ELR (cell line): ENCODE measurements at regions not wholly inside any gene's neighbourhood (a gene's known extent, or its start where the extent isn't known, plus 50 kb on each side); places are given as distances from the start of the nearest gene placed in this dataset.
"Not testable (repeated sequence)": the region's sequence is repeated elsewhere in the genome, so short reads cannot be mapped to it uniquely, and the experiment has no call there.

Experiments
- DNase-seq: peaks from one replicate; pipeline ENCODE4 v3.0.0-alpha.2; 2015; ENCODE audit warnings: low read depth

GRCh38 chr11:116698080-116698479, 74.7 kb downstream of the BUD13 start:
- DNase-seq, result no peak

- DNase-seq, result no peak
Observed at GRCh38 chr11:116697639-116698038, 75.1 kb downstream of the BUD13 start.

DNA sequence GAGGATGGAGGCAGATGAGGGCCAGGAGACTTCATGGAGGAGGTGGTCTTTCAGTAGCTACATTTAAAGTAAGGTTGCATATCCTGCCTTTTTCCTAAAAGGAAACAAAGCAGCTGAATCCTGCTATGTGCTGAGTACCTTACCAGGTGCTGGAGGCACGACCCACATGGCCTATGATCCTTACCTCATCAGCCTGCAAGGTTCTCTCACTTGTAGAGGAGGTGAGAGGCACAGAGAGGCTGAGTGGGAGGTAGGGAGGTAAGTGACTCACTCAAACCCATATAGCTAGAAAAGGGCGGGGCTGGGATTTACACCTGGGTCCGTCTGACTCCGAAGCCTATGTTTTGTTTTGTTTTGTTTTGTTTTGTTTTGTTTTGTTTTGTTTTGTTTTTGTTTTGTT, 75.8 kb downstream of the BUD13 start:
- no peak for DNase-seq

- peak; percentile 19 for DNase-seq
Observed at GRCh38 chr11:116696381-116696941, 76.3 kb downstream of the BUD13 start.

- no peak for DNase-seq
Observed at GRCh38 chr11:116695657-116696254, 77.0 kb downstream of the BUD13 start.

GRCh38 chr11:116694815-116695590, 77.8 kb downstream of the BUD13 start:
- DNase-seq, result no peak

DNA sequence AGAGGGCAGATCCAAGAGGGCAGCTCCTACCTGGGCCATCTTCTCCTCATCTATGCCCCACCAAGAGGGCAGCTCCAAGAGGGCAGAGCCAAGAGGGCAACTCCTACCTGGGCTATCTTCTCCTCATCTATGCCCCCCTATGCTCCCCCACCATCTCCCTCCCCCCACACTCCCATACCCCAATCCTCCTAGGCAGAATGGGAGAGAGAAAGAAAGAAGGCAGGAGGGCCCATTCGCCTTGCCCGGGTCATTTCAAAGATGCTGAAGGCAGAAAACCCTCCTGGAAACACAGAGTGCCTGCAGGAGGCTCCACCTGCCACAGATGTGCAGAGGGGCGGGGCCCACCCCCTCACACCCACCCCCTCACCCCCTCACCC, 78.5 kb downstream of the BUD13 start:
- no peak for DNase-seq

GRCh38 chr11:116693593-116694348, 79.0 kb downstream of the BUD13 start:
- DNase-seq, result no peak

- DNase-seq, result no peak
Observed at GRCh38 chr11:116693102-116693570, 79.7 kb downstream of the BUD13 start.

- DNase-seq, result no peak
Observed at GRCh38 chr11:116692318-116693101, 80.3 kb downstream of the BUD13 start.

DNA sequence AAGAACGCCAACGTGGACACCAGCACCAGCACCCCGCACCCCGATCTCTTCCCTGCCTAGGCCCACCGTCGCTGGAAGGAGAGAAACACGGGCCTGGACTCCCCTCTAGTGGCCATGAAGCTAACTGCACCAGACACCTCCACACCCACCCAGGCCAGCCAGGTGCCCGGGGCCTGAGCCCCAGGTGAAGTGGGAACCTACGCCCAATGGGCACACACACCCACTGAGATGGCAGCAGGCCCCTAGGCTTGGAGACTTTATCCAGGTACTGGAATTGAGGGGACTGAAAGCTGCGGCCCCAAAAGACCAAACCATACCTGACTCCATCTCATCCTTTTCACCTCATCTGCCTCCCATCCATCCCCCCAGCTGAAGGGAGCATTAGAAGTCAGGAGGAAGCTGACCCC, 81.0 kb downstream of the BUD13 start:
- DNase-seq, result peak; percentile 57

GRCh38 chr11:116690611-116691010, 82.2 kb downstream of the BUD13 start:
- no peak for DNase-seq

DNA sequence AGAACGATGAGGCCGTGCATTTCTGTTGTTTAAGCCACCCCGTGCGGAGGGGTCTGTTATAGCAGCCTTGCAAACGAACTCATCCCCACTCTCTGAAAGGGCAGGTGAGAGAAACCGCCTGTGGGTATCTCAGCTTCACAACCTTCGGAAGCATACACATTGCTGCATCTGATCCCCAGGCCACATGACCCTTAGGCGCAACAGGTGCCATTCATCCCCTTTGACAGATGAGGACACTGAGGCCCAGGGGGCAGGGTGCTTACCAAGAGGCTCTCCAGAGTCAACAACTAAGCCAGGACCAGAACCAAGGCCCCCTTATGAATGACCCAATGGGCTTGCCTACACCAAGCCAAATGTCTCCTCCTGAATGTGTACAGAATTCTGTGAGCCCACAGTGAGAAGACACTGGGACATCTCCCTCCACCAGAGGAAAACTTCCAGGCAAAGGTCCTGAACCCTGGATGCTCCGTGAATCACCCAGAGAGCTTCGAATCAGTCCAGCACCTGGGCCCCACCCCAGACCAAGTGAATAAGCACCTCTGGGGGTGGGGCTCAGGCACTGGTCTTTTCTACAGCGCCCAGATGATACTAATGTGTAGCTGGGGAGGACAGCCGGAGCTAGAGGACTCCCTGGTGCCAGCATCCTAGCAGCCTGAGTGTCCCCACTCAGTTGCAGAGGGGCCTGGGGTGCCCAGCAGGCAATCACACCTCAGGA, 83.2 kb downstream of the BUD13 start:
- DNase-seq, result no peak

- no peak for DNase-seq
Observed at GRCh38 chr11:116688202-116688540, 84.6 kb downstream of the BUD13 start.

DNA sequence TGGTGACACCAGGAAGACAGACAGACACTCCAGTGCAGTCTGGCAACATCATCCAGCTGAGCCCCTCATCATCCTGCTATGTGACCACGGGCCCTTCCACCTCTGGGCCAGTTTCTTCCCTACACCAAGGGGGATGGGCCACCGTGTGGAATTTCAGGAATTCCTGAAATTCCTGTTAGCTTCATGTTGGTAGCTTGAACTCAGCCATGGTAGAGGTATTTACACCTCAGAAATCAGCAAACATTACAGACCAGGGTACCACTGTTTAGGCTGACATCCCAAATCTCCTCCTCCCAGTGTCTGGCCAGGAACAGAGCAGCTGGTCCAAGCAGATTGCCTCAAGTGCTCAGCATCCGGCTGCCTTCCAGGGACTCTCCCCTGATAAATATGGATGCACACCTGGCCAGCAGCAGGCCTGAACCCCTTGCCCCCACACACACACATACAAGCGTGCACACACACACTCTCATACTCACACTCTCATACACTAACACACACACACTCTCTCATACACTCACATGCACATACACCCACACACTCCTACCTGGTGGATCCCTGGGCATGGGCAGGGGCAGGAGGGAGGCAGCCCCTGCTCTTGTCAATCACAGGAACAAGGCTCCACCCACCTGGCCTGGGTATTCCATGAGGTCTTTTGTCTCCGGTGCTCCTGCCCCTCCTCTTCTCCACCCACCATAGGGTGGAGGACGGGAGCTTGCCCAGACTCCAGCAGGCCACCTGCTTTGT, 85.2 kb downstream of the BUD13 start:
- DNase-seq, result no peak

- no peak for DNase-seq
Observed at GRCh38 chr11:116686866-116687265, 85.9 kb downstream of the BUD13 start.

DNA sequence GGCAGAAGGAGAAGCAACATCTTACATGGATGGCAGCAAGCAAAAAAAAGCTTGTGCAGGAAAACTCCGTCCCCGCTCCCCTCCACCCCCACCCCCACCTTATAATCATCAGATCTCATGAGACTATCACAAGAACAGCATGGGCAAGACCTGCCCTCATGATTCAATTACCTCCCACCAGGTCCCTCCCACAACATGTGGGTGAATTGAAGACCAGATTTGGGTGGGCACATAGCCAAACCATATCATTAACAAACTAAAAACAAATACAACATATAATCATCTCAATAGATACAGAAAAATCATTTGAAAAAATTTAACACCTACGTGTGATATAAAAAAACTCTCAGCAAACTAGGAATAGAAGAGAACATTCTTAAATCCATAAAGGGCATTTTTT, 88.8 kb downstream of the BUD13 start:
- no peak for DNase-seq

DNA sequence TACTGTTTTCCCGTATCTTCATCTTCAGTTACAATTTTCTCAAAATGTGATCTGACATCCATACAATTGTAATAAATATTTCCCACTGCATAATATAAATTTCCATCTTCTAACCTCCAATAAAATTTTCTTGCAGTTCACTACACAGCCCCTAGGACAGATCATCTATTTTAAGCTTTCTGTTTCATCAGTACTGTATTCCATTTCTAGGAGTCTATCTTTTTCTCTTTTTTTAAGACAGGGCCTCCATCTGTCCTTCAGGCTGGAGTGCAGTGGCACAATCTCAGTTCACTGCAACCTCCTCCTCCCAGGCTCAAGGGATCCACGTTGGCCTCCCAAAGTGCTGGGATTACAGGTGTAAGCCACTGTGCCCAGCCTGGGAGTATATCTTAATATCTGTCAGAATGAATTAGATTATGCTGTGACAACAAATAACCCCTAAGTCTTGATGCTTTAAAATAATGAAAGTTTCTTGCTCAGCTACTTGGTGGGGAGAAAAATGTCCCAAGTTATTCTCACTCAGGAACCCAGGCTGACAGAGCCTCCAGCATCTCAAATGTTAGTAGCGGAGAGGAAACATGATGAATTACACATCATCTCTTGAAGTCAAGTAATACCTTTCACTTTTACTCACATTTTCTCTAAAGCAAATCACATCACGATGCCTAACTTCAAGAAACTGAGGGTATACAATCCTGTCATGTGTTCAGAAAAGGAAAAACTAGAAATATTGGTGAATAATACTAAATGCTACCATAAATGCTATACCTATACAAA, 92.2 kb downstream of the BUD13 start:
- DNase-seq, result no peak

DNA sequence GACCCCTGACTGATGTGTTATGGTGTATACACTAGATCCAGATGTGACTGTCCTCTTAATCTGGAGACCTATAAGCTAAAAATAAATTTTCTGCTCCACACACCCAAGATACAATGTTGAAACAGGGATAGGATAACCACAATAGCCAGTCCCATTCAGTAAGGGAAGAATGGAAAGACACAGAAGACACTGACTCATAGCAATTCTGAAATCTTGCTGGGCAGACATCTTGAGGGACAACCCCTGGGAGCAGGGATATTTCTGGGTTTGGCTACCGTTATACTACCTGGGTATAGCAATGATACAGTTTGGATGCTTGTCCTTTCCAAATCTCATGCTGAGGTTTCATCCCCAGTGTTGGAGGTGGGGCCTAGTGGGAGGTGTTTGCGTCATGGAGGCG, 93.9 kb downstream of the BUD13 start:
- DNase-seq, result no peak

- DNase-seq, result not testable (repeated sequence)
Observed at GRCh38 chr11:116667318-116667717, 105.5 kb downstream of the BUD13 start.
